ENCODE measurements at regions not wholly inside any gene's neighbourhood (a gene's known extent, or its start where the extent isn't known, plus 50 kb on each side); places are given as distances from the start of the nearest gene placed in this dataset.

GRCh38 chr7:47049234-47049774 is 532.6 kb downstream of the TNS3 start:
- no peak for TF ChIP-seq CTCF (IDR thresholded peaks at IDR 0.05; ENCODE audit: extremely low read depth, missing control alignments)
- DNase-seq (ENCODE audit: low spot score), result no peak

- TF ChIP-seq CTCF (IDR thresholded peaks at IDR 0.05; ENCODE audit: extremely low read depth, missing control alignments), result no peak
- DNase-seq (ENCODE audit: low spot score), result no peak
Observed at GRCh38 chr7:47047384-47047783, 534.5 kb downstream of the TNS3 start.

- no peak for TF ChIP-seq CTCF (IDR thresholded peaks at IDR 0.05; ENCODE audit: extremely low read depth, missing control alignments)
- DNase-seq (ENCODE audit: low spot score), result no peak
Observed at GRCh38 chr7:47046949-47047348, 535.0 kb downstream of the TNS3 start.

GRCh38 chr7:47045207-47046051 is 536.5 kb downstream of the TNS3 start:
- no peak for TF ChIP-seq CTCF (IDR thresholded peaks at IDR 0.05; ENCODE audit: extremely low read depth, missing control alignments)
- DNase-seq (ENCODE audit: low spot score), result no peak

- DNase-seq (ENCODE audit: low spot score), result no peak
- no peak for TF ChIP-seq CTCF (IDR thresholded peaks at IDR 0.05; ENCODE audit: extremely low read depth, missing control alignments)
Observed at GRCh38 chr7:47044625-47045024, 537.3 kb downstream of the TNS3 start.

- TF ChIP-seq CTCF (IDR thresholded peaks at IDR 0.05; ENCODE audit: extremely low read depth, missing control alignments), result no peak
- no peak for DNase-seq (ENCODE audit: low spot score)
Observed at GRCh38 chr7:47043304-47043703, 538.6 kb downstream of the TNS3 start.

- TF ChIP-seq CTCF (IDR thresholded peaks at IDR 0.05; ENCODE audit: extremely low read depth, missing control alignments), result no peak
- no peak for DNase-seq (ENCODE audit: low spot score)
Observed at GRCh38 chr7:47042669-47043068, 539.2 kb downstream of the TNS3 start.
